ENCODE measurements at regions not wholly inside any gene's neighbourhood (a gene's known extent, or its start where the extent isn't known, plus 50 kb on each side); places are given as distances from the start of the nearest gene placed in this dataset.

GRCh38 chr4:11488657-11489452 lies 60.2 kb upstream of the HS3ST1 start:
- TF ChIP-seq CTCF (IDR thresholded peaks at IDR 0.05; ENCODE audit: low read depth, low read length, missing control alignments): no peak
- H3K4me3 ChIP-seq (replicated peaks; ENCODE audit: low read depth, low read length): no peak overlapping the region
- DNase-seq (ENCODE audit: extremely low read depth, low read depth): no peak

GRCh38 chr4:11487868-11488544 lies 59.3 kb upstream of the HS3ST1 start:
- no peak for TF ChIP-seq CTCF (IDR thresholded peaks at IDR 0.05; ENCODE audit: low read depth, low read length, missing control alignments)
- no peak overlapping the region for H3K4me3 ChIP-seq (replicated peaks; ENCODE audit: low read depth, low read length)
- DNase-seq (ENCODE audit: extremely low read depth, low read depth): no peak

GRCh38 chr4:11487139-11487538 lies 58.4 kb upstream of the HS3ST1 start:
- no peak for DNase-seq (ENCODE audit: extremely low read depth, low read depth)
- TF ChIP-seq CTCF (IDR thresholded peaks at IDR 0.05; ENCODE audit: low read depth, low read length, missing control alignments): no peak

GRCh38 chr4:11485926-11486325 lies 57.2 kb upstream of the HS3ST1 start:
- no peak for DNase-seq (ENCODE audit: extremely low read depth, low read depth)
- TF ChIP-seq CTCF (IDR thresholded peaks at IDR 0.05; ENCODE audit: low read depth, low read length, missing control alignments): no peak
- no peak overlapping the region for H3K4me3 ChIP-seq (replicated peaks; ENCODE audit: low read depth, low read length)

More at GRCh38 chr4:11487139-11487538, 58.4 kb upstream of the HS3ST1 start:
- no peak overlapping the region for H3K4me3 ChIP-seq (replicated peaks; ENCODE audit: low read depth, low read length)

- no peak overlapping the region for H3K4me3 ChIP-seq (replicated peaks; ENCODE audit: low read depth, low read length)
- DNase-seq (ENCODE audit: extremely low read depth, low read depth): no peak
- no peak for TF ChIP-seq CTCF (IDR thresholded peaks at IDR 0.05; ENCODE audit: low read depth, low read length, missing control alignments)
These were observed 55.8 kb upstream of the HS3ST1 start for GRCh38 chr4:11484531-11484930.

- DNase-seq (ENCODE audit: extremely low read depth, low read depth): no peak
- no peak overlapping the region for H3K4me3 ChIP-seq (replicated peaks; ENCODE audit: low read depth, low read length)
- TF ChIP-seq CTCF (IDR thresholded peaks at IDR 0.05; ENCODE audit: low read depth, low read length, missing control alignments): no peak
These were observed 54.4 kb upstream of the HS3ST1 start for GRCh38 chr4:11483046-11483445.

All from HFF-Myc (cell line).